ENCODE measurements at regions not wholly inside any gene's neighbourhood (a gene's known extent, or its start where the extent isn't known, plus 50 kb on each side); places are given as distances from the start of the nearest gene placed in this dataset.

DNA sequence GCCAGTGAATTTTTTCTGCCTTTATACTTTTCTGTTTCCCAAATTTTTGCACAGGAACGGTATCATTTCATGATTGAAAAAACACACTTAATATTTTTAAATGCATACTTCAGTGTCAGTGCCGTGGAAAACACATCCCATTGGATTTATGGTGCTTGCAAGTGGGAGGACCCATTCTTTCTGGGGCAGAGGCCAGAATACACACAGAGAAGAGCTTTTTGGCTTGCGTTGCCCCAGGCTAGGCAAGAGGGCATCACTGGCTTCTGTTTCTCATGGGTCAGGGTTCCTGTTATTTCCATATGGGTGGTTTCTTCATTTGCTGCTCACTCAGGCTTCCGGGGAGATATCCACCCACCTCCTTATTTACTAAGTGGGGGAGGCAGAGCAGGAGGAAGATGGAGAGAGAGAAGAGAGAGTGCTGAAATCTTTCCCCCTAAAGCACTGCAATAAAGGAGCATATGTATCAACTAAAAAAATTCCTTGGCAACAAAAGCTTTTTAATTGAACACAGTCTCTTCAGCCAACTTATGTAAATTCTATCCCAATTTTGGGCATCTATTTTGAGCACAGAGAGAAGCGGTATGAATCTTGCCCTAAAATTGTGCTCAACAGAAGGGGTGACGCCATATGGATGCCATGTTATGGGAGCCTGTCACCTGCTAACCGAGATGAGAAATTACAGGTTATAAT lies 66.0 kb upstream of the KIRREL3 start:
- no peak for DNase-seq (ENCODE audit: low spot score)

DNA sequence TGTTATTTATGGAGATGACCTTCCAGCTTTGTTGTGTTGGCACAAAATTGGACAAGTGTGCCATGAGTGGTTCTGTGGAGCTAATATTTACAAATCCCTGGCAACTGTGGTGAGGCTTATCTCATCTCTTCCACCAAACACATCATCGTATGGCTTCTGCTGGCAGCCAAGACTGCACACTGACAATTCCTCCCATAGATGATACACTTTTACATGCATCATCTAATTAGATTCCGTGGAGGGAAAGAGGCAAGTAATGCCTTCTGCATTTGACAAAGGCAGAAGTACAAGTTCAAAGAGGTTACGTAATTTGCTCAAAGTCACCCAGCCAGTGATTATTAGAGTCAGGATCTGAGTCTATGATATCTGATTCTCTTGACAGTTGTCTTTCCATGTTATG lies 62.7 kb upstream of the KIRREL3 start:
- no peak for DNase-seq (ENCODE audit: low spot score)

DNA sequence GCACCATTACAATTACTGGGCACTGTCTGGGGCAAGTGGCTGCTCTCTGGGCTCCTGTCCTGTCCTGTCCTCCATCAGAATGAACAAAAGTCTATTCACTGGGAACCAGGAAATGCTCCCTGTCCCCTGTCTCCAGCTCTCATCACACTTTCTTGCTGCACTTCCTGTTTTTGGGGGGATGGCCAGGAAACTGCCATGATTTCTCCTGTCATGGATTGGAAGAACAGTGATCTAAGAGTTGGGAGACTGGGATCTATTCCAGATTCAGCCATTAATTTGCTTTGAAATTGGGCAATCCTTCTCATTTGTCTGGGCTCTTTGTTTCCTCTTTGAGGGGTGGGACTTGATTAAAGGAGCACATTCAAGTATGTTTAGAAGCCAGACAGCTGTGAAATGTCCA lies 61.4 kb upstream of the KIRREL3 start:
- no peak for DNase-seq (ENCODE audit: low spot score)

DNA sequence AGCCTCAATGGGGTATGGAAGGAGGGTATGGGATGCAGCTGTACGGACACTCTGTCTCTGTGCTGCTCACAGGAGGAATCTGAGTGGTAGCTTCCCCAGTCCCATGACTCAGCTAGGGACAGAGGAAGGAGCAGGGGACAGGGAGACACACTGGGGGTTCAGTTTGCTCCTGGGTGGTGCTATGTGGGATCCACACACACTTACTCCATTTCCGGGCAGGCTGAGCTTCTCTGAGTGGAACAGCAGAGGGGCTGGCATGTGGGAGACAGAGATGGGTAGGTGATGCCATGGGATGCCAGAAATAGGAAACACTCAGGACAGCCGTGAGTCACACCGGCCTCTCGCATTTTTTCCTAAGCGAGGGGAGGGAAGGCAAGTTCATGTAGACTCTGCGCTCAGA lies 59.2 kb upstream of the KIRREL3 start:
- no peak for DNase-seq (ENCODE audit: low spot score)

DNA sequence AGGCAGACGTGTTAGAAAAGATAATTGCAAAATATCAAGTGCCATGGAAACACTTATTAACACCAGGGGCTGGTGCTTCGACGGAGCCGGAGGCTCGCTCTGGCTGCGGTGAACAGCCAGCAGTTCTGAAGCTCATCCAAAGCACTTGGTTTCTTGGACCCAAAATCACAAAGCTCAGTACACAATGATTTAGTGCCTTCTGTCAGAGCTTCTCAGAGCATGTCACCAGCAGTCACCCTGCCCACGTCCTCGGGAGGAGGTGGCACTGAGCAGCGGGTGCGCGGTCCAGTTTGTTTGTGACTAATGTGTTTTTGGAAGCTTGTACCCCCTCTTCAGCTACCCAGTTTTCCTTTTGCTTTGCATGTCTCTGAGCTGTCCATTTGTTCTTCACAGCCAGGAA lies 58.7 kb upstream of the KIRREL3 start:
- no peak for DNase-seq (ENCODE audit: low spot score)

DNA sequence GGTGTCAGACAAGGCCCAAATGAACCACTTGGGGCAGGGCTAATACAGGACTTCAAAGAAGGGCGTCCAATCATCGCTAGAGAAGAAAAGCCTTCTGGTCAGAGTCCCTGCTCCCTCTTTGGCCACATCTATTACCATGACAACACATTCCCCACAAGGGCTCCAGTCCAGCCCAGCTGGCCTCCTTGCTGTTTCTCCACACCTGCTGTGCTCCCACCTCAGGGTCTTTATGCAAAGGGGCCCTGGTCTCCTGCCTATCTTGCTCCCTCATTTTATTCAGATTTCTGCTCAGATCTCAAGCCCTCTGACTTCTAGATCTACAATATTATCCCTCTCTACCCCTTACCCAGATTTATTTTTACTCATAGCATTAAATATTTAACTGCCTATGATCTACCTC lies 58.0 kb upstream of the KIRREL3 start:
- no peak for DNase-seq (ENCODE audit: low spot score)

DNA sequence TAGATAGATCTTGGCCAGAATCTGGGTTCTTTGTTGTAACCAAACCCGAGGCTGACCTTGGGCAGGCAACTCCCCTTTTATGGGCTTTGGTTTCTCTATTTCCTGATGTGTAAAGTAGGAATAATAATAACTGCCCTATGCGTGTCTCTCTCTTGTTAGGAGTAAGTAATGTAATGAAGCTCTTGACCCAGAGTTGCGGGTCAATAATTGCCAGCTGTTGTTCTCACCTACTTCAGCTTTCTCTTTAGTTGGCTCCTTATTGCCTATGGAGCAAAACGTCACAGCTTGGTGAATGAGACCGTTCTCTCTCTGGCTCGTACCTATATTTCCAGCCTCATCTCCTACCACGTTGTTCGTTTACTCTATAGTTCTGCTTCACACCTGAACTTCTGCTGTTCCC lies 56.6 kb upstream of the KIRREL3 start:
- no peak for DNase-seq (ENCODE audit: low spot score)

DNA sequence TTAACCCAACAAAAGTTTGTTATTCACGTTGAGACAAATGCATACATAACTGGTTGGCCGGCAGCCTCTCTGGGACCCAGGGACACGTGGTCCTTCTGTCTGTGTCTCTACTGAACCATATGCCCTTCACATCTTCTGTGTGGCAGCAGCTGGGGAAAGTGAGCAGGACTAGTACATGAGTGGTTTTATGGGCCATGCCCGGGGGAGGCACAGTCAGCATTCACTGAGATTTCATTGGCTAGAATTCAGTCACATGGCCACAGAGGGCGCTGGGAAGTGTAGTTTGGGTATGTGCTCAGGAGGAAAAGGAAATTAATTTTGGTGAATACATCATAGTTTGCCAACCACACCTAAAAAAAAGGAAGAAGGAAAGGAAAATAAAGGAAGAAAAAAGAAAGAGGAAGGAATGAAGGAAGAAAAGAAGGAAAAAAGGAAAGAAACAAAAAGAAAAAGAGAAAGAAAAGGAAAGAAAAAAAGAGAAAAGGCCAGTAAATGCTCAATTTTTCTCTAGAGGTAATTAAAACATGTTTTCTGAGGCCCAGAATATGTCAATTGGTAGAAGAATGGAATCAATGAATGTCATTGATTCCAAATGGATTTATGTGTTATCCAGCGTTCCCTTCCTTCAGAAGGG lies 55.9 kb upstream of the KIRREL3 start:
- DNase-seq (ENCODE audit: low spot score): no peak

DNA sequence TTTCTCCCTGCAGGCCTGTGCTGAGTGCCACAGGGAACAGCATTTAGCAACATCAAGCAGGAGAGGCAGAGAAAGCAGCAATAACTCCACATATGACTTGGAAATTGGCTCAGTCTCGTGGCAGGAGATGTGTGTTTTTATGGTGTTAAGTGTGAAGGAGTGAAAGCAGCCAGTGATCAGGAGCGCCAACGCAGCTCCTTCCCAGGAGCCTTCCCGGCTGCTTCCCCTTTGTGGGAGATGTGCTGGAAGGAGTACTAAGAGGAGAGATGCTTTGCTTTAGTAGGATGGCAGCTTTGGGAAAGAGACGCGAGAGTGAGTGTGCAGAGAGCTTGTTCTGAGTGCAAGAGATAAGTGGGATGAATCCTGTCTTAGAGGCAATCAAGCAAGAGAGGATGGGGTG lies 54.7 kb upstream of the KIRREL3 start:
- DNase-seq (ENCODE audit: low spot score): no peak

DNA sequence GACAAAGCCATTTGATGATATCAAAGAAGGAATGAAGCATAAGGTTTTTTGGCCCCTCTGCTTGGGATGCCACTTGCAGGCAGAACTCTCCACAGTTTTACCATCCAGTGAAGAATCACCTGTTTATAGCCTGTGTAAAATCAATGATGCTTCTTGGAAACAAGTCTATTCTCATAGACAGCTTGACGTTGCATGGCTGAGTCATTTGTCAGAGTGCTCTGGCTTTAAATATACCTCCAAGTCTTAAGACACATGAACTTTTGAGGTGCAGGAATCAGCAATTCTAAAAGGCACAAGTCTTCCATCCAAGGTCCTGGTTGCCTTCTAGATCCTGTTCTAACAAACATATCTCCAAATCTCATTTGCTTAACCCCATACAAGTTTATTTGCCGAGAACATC lies 53.6 kb upstream of the KIRREL3 start:
- no peak for DNase-seq (ENCODE audit: low spot score)

DNA sequence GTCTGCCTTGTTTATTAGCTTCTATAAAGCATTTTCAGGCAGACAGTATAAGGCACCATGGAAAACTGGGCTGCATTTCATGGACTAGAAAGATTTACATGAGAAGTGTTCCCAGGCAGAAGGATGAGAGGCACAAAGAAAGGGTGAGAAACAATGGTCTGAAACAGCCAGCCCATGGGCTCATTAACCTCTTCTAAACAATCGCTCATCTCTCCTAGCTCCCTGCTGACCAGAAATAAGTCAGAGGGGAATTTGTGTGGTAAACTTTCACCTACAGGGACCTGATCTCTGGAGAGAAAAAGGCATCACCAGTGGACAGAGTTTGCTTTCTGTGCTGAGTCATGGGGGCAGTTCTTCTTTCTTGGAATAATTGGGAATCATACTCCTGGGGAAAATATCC lies 51.8 kb upstream of the KIRREL3 start:
- no peak for DNase-seq (ENCODE audit: low spot score)

Data from cerebellar cortex (tissue), 1 donor.